WERI-Rb-1 (cell line): ENCODE measurements at regions not wholly inside any gene's neighbourhood (a gene's known extent, or its start where the extent isn't known, plus 50 kb on each side); places are given as distances from the start of the nearest gene placed in this dataset.

Source experiments
- DNase-seq: peaks from one replicate; pipeline ENCODE4 v3.0.0-alpha.2; 2020
- H3K27ac ChIP-seq: fragments of 250-450 bp; sonication (Bioruptor Pico); 2 replicates; pipeline ENCODE4 v1.5.1; 2020; ENCODE audit warnings: mild to moderate bottlenecking, moderate library complexity
- H3K27me3 ChIP-seq: fragments of 250-450 bp; sonication (Bioruptor Pico); 2 replicates; pipeline ENCODE4 v1.5.1; 2021; ENCODE audit warnings: mild to moderate bottlenecking, low read depth, moderate library complexity; ENCODE audit not compliant: insufficient read depth, severe bottlenecking
- H3K36me3 ChIP-seq: fragments of 250-450 bp; sonication (Bioruptor Pico); 2 replicates; pipeline ENCODE4 v1.5.1; 2020; ENCODE audit warnings: mild to moderate bottlenecking, moderate library complexity
- H3K4me3 ChIP-seq: 2 replicates; pipeline ENCODE4 v1.5.1; 2011; ENCODE audit warnings: low read depth, mild to moderate bottlenecking, control low read depth, low read length
- H3K9me3 ChIP-seq: fragments of 250-450 bp; sonication (Bioruptor Pico); 2 replicates; pipeline ENCODE4 v1.5.1; 2021; ENCODE audit warnings: mild to moderate bottlenecking, moderate library complexity; ENCODE audit not compliant: severe bottlenecking
- TF ChIP-seq, protein P1 (sequence below): IDR thresholded peaks from 2 replicates; pipeline ENCODE4 v1.5.1; 2011; ENCODE audit warnings: low read depth, mild to moderate bottlenecking, control low read depth, inconsistent platforms, low read length

- Histone ChIP-seq H3K9me3 (no peaks in the 10 kb centered on the region), H3K27ac (no peak overlapping the region), H3K4me3 (no peak overlapping the region), H3K27me3 (peaks cover 3% of the 10 kb centered on the region), H3K36me3 (no peaks in the 10 kb centered on the region)
- DNase-seq, result no peak
- TF ChIP-seq, protein P1, sequence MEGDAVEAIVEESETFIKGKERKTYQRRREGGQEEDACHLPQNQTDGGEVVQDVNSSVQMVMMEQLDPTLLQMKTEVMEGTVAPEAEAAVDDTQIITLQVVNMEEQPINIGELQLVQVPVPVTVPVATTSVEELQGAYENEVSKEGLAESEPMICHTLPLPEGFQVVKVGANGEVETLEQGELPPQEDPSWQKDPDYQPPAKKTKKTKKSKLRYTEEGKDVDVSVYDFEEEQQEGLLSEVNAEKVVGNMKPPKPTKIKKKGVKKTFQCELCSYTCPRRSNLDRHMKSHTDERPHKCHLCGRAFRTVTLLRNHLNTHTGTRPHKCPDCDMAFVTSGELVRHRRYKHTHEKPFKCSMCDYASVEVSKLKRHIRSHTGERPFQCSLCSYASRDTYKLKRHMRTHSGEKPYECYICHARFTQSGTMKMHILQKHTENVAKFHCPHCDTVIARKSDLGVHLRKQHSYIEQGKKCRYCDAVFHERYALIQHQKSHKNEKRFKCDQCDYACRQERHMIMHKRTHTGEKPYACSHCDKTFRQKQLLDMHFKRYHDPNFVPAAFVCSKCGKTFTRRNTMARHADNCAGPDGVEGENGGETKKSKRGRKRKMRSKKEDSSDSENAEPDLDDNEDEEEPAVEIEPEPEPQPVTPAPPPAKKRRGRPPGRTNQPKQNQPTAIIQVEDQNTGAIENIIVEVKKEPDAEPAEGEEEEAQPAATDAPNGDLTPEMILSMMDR, result no peak
Measured at GRCh38 chr12:97223419-97223818, 239.2 kb upstream of the RMST start.

DNA sequence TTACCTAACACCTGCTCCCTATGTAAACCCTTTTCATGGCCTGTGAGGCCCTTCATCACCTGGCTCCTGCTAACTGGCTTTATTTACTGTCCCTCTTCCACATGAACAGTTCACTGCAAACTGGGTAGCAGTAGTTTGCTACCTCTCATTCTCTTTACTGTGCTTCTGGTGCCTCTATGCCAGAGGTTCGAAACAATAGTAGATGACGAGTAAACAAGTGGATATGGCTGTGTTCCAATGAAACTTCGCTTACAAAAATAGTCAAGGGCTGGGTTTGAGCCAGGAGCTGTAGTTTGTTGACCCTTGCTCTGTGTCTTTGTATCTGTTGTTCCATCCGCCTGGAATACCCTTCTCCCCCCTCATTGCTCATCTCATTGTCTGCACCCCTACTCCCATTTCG, 233.6 kb upstream of the RMST start:
- no peaks in the 10 kb centered on the region for H3K9me3 ChIP-seq
- H3K27me3 ChIP-seq, result peaks cover 3% of the 10 kb centered on the region
- H3K27ac ChIP-seq, result no peak overlapping the region
- H3K4me3 ChIP-seq, result no peak overlapping the region
- no peaks in the 10 kb centered on the region for H3K36me3 ChIP-seq
- TF ChIP-seq, protein P1, result no peak
- no peak for DNase-seq

GRCh38 chr12:97235102-97235501, 227.5 kb upstream of the RMST start:
- H3K4me3 ChIP-seq, result no peak overlapping the region
- DNase-seq, result no peak
- no peaks in the 10 kb centered on the region for H3K36me3 ChIP-seq
- H3K9me3 ChIP-seq, result no peaks in the 10 kb centered on the region
- TF ChIP-seq, protein P1, result no peak
- no peak overlapping the region for H3K27ac ChIP-seq
- no peaks in the 10 kb centered on the region for H3K27me3 ChIP-seq

GRCh38 chr12:97246368-97246767, 216.2 kb upstream of the RMST start:
- Histone ChIP-seq H3K9me3 (no peaks in the 10 kb centered on the region), H3K4me3 (no peak overlapping the region), H3K36me3 (no peaks in the 10 kb centered on the region), H3K27ac (no peak overlapping the region), H3K27me3 (peaks cover 2% of the 10 kb centered on the region)
- TF ChIP-seq, protein P1, result no peak
- DNase-seq, result no peak

- Histone ChIP-seq H3K27me3 (no peaks in the 10 kb centered on the region), H3K36me3 (no peaks in the 10 kb centered on the region), H3K27ac (no peak overlapping the region), H3K4me3 (no peak overlapping the region), H3K9me3 (no peaks in the 10 kb centered on the region)
- no peak for DNase-seq
- TF ChIP-seq, protein P1, result no peak
Measured at GRCh38 chr12:97250483-97250882, 212.1 kb upstream of the RMST start.

- Histone ChIP-seq H3K9me3 (no peaks in the 10 kb centered on the region), H3K36me3 (no peaks in the 10 kb centered on the region), H3K4me3 (no peak overlapping the region), H3K27ac (no peak overlapping the region), H3K27me3 (no peaks in the 10 kb centered on the region)
- TF ChIP-seq, protein P1, result no peak
- DNase-seq, result no peak
Measured at GRCh38 chr12:97257726-97258125, 204.9 kb upstream of the RMST start.
